GM12878 (cell line): ENCODE measurements at regions not wholly inside any gene's neighbourhood (a gene's known extent, or its start where the extent isn't known, plus 50 kb on each side); places are given as distances from the start of the nearest gene placed in this dataset.

Experiments used
- ATAC-seq: fragments of 200-7000 bp; cut with Tn5 transposase; 3 replicates; pipeline ENCODE4 v1.9.1; 2020; ENCODE audit warnings: mild to moderate bottlenecking, moderate library complexity
- BruUV-seq: library from RNA; stranded (reverse); fragments of 400-500 nt; replicated peaks from 2 replicates; lab custom pipeline; 2021; lab: Mats Ljungman, UMichigan
- CTCF ChIA-PET: fragments of 300-600 bp; sonication (Branson Sonifier 250); formaldehyde crosslinking; extraction: SDS; loops from one replicate; lab custom pipeline; 2021; ENCODE audit warnings: inconsistent platforms; lab: Yijun Ruan, JAX
- POLR2A ChIA-PET: fragments of 350-600 bp; formaldehyde crosslinking; extraction: SDS; loops from one replicate; lab custom pipeline; 2021; ENCODE audit warnings: inconsistent platforms; lab: Charles Lee
- RAD21 ChIA-PET: fragments of 300-600 bp; sonication (Branson Sonifier 250); formaldehyde crosslinking; loops from one replicate; lab custom pipeline; 2023; ENCODE audit warnings: antibody characterized with exemption; ENCODE audit not compliant: unreplicated experiment; lab: Charles Lee
- SMC1A ChIA-PET: fragments of 300-600 bp; sonication (Branson Sonifier 250); formaldehyde crosslinking; loops from one replicate; lab custom pipeline; 2023; ENCODE audit not compliant: unreplicated experiment, uncharacterized antibody; lab: Charles Lee
- DNase-seq: peaks from one replicate; pipeline ENCODE4 v3.0.0-alpha.2; 2011; ENCODE audit warnings: low read depth, low spot score
- FAIRE-seq: peaks from 3 replicates; lab custom pipeline; 2011; peaks lifted over from hg19 to GRCh38; lab: Jason Lieb, UNC
- H2AFZ ChIP-seq: 2 replicates; pipeline ENCODE4 v1.6.0; 2011; ENCODE audit warnings: low read depth, low read length, control low read depth; ENCODE audit not compliant: control insufficient read depth
- H3K27ac ChIP-seq: 2 replicates; pipeline ENCODE4 v1.5.1; 2011; ENCODE audit warnings: control low read depth; ENCODE audit not compliant: control insufficient read depth, insufficient read depth
- H3K27me3 ChIP-seq, 2 experiments: replicated peaks in 1 of 2; 2 replicates each; pipeline versions ENCODE4 v1.6.0 to v1.6.1; 2011; ENCODE audit warnings: low read length in 1 of 2; ENCODE audit not compliant: control insufficient read depth in 2 of 2, insufficient read depth in 2 of 2
- H3K36me3 ChIP-seq, 2 experiments: 2 replicates each; pipeline ENCODE4 v1.5.1; 2011; ENCODE audit warnings: low read length in 1 of 2; ENCODE audit not compliant: control insufficient read depth in 2 of 2, insufficient read depth in 2 of 2
- H3K4me1 ChIP-seq: 2 replicates; pipeline ENCODE4 v1.6.1; 2011; ENCODE audit warnings: mild to moderate bottlenecking, low read length, moderate library complexity, mixed read lengths; ENCODE audit not compliant: control insufficient read depth, insufficient read depth
- H3K4me2 ChIP-seq: 2 replicates; pipeline ENCODE4 v1.6.0; 2011; ENCODE audit warnings: control low read depth; ENCODE audit not compliant: control insufficient read depth, insufficient read depth
- H3K4me3 ChIP-seq: fragments of 200-600 bp; sonication (generic); 2 replicates; pipeline ENCODE4 v1.5.1; 2016
- H3K79me2 ChIP-seq: 2 replicates; pipeline ENCODE4 v1.6.0; 2011; ENCODE audit warnings: low read length; ENCODE audit not compliant: control insufficient read depth, insufficient read depth
- H3K9ac ChIP-seq: 2 replicates; pipeline ENCODE4 v1.8.0; 2011; ENCODE audit warnings: low read length, control low read depth, mixed read lengths; ENCODE audit not compliant: control insufficient read depth, insufficient read depth
- H3K9me3 ChIP-seq: replicated peaks from 3 replicates; pipeline ENCODE4 v1.5.1; 2011; ENCODE audit warnings: mild to moderate bottlenecking, low read length; ENCODE audit not compliant: control insufficient read depth, insufficient read depth
- H4K20me1 ChIP-seq: 2 replicates; pipeline ENCODE4 v1.6.0; 2011; ENCODE audit not compliant: control insufficient read depth, insufficient read depth
- ATF7 ChIP-seq: fragments of 450-650 bp; IDR thresholded peaks from 2 replicates; pipeline ENCODE4 v1.6.1; 2016; ENCODE audit warnings: low read depth, mild to moderate bottlenecking
- BCL11A ChIP-seq: IDR thresholded peaks from 2 replicates; pipeline ENCODE4 v1.6.1; 2011; ENCODE audit warnings: low read depth, low read length
- EP300 ChIP-seq, 2 experiments: fragments of 150-350 bp in 1 of 2; IDR thresholded peaks; 2 replicates each; pipeline ENCODE4 v1.6.1; 2011 to 2012; ENCODE audit warnings: low read depth in 2 of 2, low read length in 2 of 2, borderline replicate concordance in 1 of 2, improper control_type of control experiment in 1 of 2, inconsistent platforms in 1 of 2; ENCODE audit not compliant: control insufficient read depth in 1 of 2
- HDAC2 ChIP-seq: fragments of 200-600 bp; sonication (generic); IDR thresholded peaks from 2 replicates; pipeline ENCODE4 v1.6.1; 2017
- HDAC6 ChIP-seq: fragments of 200-600 bp; sonication (generic); IDR thresholded peaks from one replicate; pipeline ENCODE4 v1.8.0; 2017; ENCODE audit warnings: antibody characterized with exemption; ENCODE audit not compliant: unreplicated experiment
- IKZF1 ChIP-seq: fragments of 450-650 bp; conservative IDR thresholded peaks from 2 replicates; pipeline ENCODE4 v1.6.1; 2017; ENCODE audit warnings: antibody characterized with exemption, mild to moderate bottlenecking
- RELA ChIP-seq: fragments of 450-650 bp; IDR thresholded peaks from 2 replicates; pipeline ENCODE4 v1.8.0; 2014; ENCODE audit warnings: borderline replicate concordance; ENCODE audit not compliant: partially characterized antibody
- SMARCA5 ChIP-seq: fragments of 450-650 bp; IDR thresholded peaks from 2 replicates; pipeline ENCODE4 v1.6.1; 2017; ENCODE audit warnings: mild to moderate bottlenecking
- STAT3 ChIP-seq: IDR thresholded peaks from 2 replicates; pipeline ENCODE4 v1.6.1; 2011; ENCODE audit warnings: low read depth, low read length, improper control_type of control experiment
- TARDBP ChIP-seq: IDR thresholded peaks from 2 replicates; pipeline ENCODE4 v1.6.1; 2016; ENCODE audit warnings: borderline replicate concordance
- WGBS: methylation state at CpG from one replicate; pipeline ENCODE4 v1.1.6; 2016; ENCODE audit warnings: low lambda C conversion rate; ENCODE audit not compliant: insufficient replicate concordance, insufficient coverage; ENCODE audit errors: missing lambda C conversion rate; 5-methylcytosine and 5-hydroxymethylcytosine counted together
- in situ Hi-C: fragments of 300-500 bp; cut with MboI; formaldehyde crosslinking; loops from 9 replicates; pipeline ENCODE4 v1.14.3; 2018; ENCODE audit warnings: mixed read lengths
- intact Hi-C: fragments of 100-400 bp; cut with micrococcal nuclease; formaldehyde crosslinking; loops from one replicate; pipeline ENCODE4 v1.14.2; 2022; ENCODE audit not compliant: unreplicated experiment
- TF ChIP-seq, protein P1 (sequence below): IDR thresholded peaks from 2 replicates; pipeline ENCODE4 v1.6.1; 2012; ENCODE audit warnings: low read depth, low read length, improper control_type of control experiment

DNA sequence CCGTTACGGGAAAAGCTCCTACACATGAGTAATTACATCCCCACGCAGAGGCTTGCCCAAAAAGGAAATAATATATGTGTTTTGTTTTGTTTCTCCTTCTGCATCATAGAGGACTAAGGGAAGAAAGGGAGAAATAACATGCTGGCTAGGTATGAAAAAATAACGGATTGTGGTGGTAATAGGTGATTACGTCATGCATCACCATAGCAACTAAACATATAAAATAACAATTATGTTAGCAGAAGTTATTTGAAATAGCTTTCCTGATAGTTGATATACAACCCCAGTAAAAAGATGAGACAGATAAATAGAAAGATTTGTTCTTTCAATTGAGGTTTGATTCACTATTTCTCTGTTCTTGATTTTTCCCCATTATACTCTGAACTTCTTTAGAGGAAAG, 518.0 kb downstream of the ZNF516 start:
- 30% methylated on average over 5 of the region's 5 CpGs for WGBS
- Histone ChIP-seq H2AFZ (no peak overlapping the region), H3K9ac (no peak overlapping the region), H3K4me2 (no peak overlapping the region), H3K4me1 (no peaks in the 10 kb centered on the region), H3K36me3 (no peaks in the 10 kb centered on the region), H3K27me3 (no peaks in the 10 kb centered on the region), H3K79me2 (no peaks in the 10 kb centered on the region), H3K9me3 (no peaks in the 10 kb centered on the region), H3K4me3 (no peak overlapping the region), H4K20me1 (no peaks in the 10 kb centered on the region), H3K27ac (no peak overlapping the region)
- ChIA-PET RAD21 (interaction anchor here (0.7 kb wide), 1 partner anchor 197 kb away, joined by 3 read pairs; no protein-coding TSS in a partner anchor), SMC1A (no interaction called here), CTCF (no interaction called here), POLR2A (no interaction called here)
- intact Hi-C loops = no loop called here
- in situ Hi-C loops = no loop called here
- ATAC-seq (no peak), DNase-seq (no peak), FAIRE-seq (no peak)
- no TSS peak for BruUV-seq
- TF ChIP-seq ATF7 (0 out of 2 replicates have a peak, but pooled peaks have one; percentile 56), EP300 (IDR thresholded peaks at IDR 0.05; ENCODE audit: borderline replicate concordance in 1 of 2, control insufficient read depth in 1 of 2, low read depth in 2 of 2, low read length in 2 of 2) (no peak)

DNA sequence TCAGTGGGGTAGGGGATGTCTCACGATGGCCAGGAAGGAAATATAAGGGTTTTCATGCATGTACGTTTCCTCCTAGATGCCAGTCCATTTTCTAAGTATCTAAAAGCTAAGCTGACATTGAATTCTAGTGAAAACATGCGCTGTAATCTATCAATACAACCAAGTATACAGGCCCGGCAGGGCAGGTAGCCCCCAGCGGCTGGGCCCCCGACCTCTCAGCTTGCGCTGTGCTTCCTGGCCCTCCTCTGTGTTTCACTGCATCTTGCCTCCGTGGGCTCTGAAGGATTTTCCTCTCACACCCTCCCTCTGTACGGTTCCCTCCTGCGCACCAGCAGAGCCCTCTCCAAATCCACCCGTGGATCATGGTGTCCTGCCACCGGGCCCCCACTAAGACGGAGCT, 524.8 kb downstream of the ZNF516 start:
- no peak for ATAC-seq
- intact Hi-C loops = no loop called here

More for the DNA sequence above, 524.8 kb downstream of the ZNF516 start:
- no TSS peak for BruUV-seq
- H3K4me3 ChIP-seq = no peak overlapping the region
- H2AFZ ChIP-seq = no peak overlapping the region
- H3K36me3 ChIP-seq = no peaks in the 10 kb centered on the region
- H3K27me3 ChIP-seq = no peaks in the 10 kb centered on the region
- 53% methylated on average over 13 of the region's 13 CpGs for WGBS
- no peaks in the 10 kb centered on the region for H3K9me3 ChIP-seq
- no peak overlapping the region for H3K27ac ChIP-seq
- no peak overlapping the region for H3K9ac ChIP-seq
- ChIA-PET RAD21 (no interaction called here), SMC1A (no interaction called here), CTCF (no interaction called here), POLR2A (no interaction called here)
- no peak overlapping the region for H3K4me2 ChIP-seq
- H3K4me1 ChIP-seq = no peaks in the 10 kb centered on the region
- FAIRE-seq = no peak
- TF ChIP-seq SMARCA5 = no peak
- TF ChIP-seq IKZF1 = no peak
- TF ChIP-seq RELA = no peak
- TF ChIP-seq HDAC2 = no peak
- TF ChIP-seq, protein P1, sequence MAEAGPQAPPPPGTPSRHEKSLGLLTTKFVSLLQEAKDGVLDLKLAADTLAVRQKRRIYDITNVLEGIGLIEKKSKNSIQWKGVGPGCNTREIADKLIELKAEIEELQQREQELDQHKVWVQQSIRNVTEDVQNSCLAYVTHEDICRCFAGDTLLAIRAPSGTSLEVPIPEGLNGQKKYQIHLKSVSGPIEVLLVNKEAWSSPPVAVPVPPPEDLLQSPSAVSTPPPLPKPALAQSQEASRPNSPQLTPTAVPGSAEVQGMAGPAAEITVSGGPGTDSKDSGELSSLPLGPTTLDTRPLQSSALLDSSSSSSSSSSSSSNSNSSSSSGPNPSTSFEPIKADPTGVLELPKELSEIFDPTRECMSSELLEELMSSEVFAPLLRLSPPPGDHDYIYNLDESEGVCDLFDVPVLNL = no peak
- no peak for TF ChIP-seq TARDBP
- no peak for TF ChIP-seq HDAC6
- TF ChIP-seq STAT3 = no peak
- TF ChIP-seq BCL11A = no peak
- in situ Hi-C loops = no loop called here
- no peaks in the 10 kb centered on the region for H4K20me1 ChIP-seq
- H3K79me2 ChIP-seq = no peaks in the 10 kb centered on the region
- no peak for DNase-seq
